ENCODE measurements at regions not wholly inside any gene's neighbourhood (a gene's known extent, or its start where the extent isn't known, plus 50 kb on each side); places are given as distances from the start of the nearest gene placed in this dataset.

GRCh38 chr10:132471125-132471451, 66.5 kb upstream of the INPP5A start:
- TF ChIP-seq CTCF (IDR thresholded peaks at IDR 0.05; ENCODE audit: low read depth, low read length), result no peak
- DNase-seq, result no peak
- no peak overlapping the region for H3K27ac ChIP-seq
- H3K27me3 ChIP-seq (ENCODE audit: insufficient read depth, low read depth, severe bottlenecking), result no peaks in the 10 kb centered on the region
- peaks cover 2% of the 10 kb centered on the region for H3K9me3 ChIP-seq (ENCODE audit: severe bottlenecking)
- H3K4me3 ChIP-seq (ENCODE audit: low read depth, low read length), result no peak overlapping the region
- H3K36me3 ChIP-seq, result no peaks in the 10 kb centered on the region

DNA sequence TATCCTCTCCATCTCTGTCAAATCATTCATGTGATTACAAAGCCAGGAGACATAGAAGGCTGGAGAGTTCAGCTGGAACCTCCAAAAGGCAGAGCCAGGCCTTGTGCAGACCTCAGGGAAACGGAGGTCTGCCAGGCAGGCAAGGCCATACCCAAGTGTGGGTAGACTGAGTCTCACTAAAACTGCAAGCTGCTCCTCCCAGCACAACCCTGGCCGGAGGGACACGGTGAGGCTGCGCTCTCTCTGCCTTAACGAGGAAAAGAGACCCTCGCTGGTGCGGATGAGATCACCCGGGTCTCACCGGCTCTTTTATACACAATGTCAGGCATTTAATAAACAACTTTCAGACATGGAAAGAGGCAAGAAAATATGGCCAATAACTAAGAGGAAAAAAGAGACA, 66.1 kb upstream of the INPP5A start:
- H3K27me3 ChIP-seq (ENCODE audit: insufficient read depth, low read depth, severe bottlenecking), result no peaks in the 10 kb centered on the region
- no peak overlapping the region for H3K27ac ChIP-seq
- TF ChIP-seq CTCF (IDR thresholded peaks at IDR 0.05; ENCODE audit: low read depth, low read length), result no peak
- no peaks in the 10 kb centered on the region for H3K36me3 ChIP-seq
- H3K4me3 ChIP-seq (ENCODE audit: low read depth, low read length), result no peak overlapping the region
- no peak for DNase-seq
- peaks cover 2% of the 10 kb centered on the region for H3K9me3 ChIP-seq (ENCODE audit: severe bottlenecking)

DNA sequence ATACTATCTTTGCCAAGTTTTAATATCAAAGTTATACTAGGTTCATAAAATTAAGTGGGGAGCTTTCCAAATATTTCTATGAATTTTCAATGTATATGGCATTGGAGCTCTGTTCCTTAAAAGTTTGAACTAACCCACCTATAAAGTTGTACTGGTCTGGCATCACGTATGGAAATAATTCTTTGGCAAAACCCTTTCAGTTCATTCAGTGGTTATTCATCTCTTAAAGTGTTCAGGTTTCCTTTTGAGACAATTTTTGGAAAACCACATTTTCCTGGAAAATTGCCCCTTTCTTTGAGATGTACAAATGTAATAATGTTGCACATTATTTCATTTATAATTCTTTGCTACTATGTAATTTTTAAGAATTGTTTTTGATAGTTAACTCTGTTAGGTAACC, 62.5 kb upstream of the INPP5A start:
- TF ChIP-seq CTCF (IDR thresholded peaks at IDR 0.05; ENCODE audit: low read depth, low read length), result no peak
- no peaks in the 10 kb centered on the region for H3K27me3 ChIP-seq (ENCODE audit: insufficient read depth, low read depth, severe bottlenecking)

GRCh38 chr10:132476146-132477065, 61.2 kb upstream of the INPP5A start:
- peaks cover 4% of the 10 kb centered on the region for H3K27me3 ChIP-seq (ENCODE audit: insufficient read depth, low read depth, severe bottlenecking)
- H3K36me3 ChIP-seq, result no peaks in the 10 kb centered on the region
- no peak overlapping the region for H3K27ac ChIP-seq
- peaks cover under 1% of the 10 kb centered on the region for H3K9me3 ChIP-seq (ENCODE audit: severe bottlenecking)
- TF ChIP-seq CTCF (IDR thresholded peaks at IDR 0.05; ENCODE audit: low read depth, low read length), result no peak
- DNase-seq, result peak; percentile 3
- H3K4me3 ChIP-seq (ENCODE audit: low read depth, low read length), result no peak overlapping the region

More for the DNA sequence above, 62.5 kb upstream of the INPP5A start:
- H3K9me3 ChIP-seq (ENCODE audit: severe bottlenecking), result peaks cover 2% of the 10 kb centered on the region
- no peak for DNase-seq
- H3K4me3 ChIP-seq (ENCODE audit: low read depth, low read length), result no peak overlapping the region
- H3K36me3 ChIP-seq, result no peaks in the 10 kb centered on the region
- H3K27ac ChIP-seq, result no peak overlapping the region

- no peaks in the 10 kb centered on the region for H3K36me3 ChIP-seq
- H3K9me3 ChIP-seq (ENCODE audit: severe bottlenecking), result no peaks in the 10 kb centered on the region
- H3K27me3 ChIP-seq (ENCODE audit: insufficient read depth, low read depth, severe bottlenecking), result peaks cover 10% of the 10 kb centered on the region
- no peak for TF ChIP-seq CTCF (IDR thresholded peaks at IDR 0.05; ENCODE audit: low read depth, low read length)
- no peak overlapping the region for H3K27ac ChIP-seq
- no peak for DNase-seq
- no peak overlapping the region for H3K4me3 ChIP-seq (ENCODE audit: low read depth, low read length)
Observed at GRCh38 chr10:132477066-132477397, 60.6 kb upstream of the INPP5A start.
